ENCODE measurements at regions not wholly inside any gene's neighbourhood (a gene's known extent, or its start where the extent isn't known, plus 50 kb on each side); places are given as distances from the start of the nearest gene placed in this dataset.

GRCh38 chr7:41466760-41467384 lies 236.0 kb downstream of the INHBA start:
- ATAC-seq (no peak), DNase-seq (ENCODE audit: low spot score in 2 of 2) (no peak)
- Mint-ChIP-seq H3K27ac (no peak overlapping the region), H3K9me3 (peaks cover 7 to 17% of the 10 kb centered on the region in 2 donors), H3K36me3 (peaks cover 0 to 5% of the 10 kb centered on the region in 2 donors)

GRCh38 chr7:41465571-41465970 lies 237.3 kb downstream of the INHBA start:
- no peak overlapping the region for H3K27ac Mint-ChIP-seq
- peaks cover 0 to 5% of the 10 kb centered on the region in 2 donors for H3K36me3 Mint-ChIP-seq
- peaks cover 7 to 13% of the 10 kb centered on the region in 2 donors for H3K9me3 Mint-ChIP-seq

GRCh38 chr7:41463770-41464470 lies 239.0 kb downstream of the INHBA start:
- ATAC-seq (no peak), DNase-seq (ENCODE audit: low spot score in 2 of 2) (no peak)

More at GRCh38 chr7:41465571-41465970, 237.3 kb downstream of the INHBA start:
- DNase-seq (ENCODE audit: low spot score in 2 of 2): no peak
- ATAC-seq: no peak

GRCh38 chr7:41459623-41460261 lies 243.1 kb downstream of the INHBA start:
- no peak for DNase-seq (ENCODE audit: low spot score in 2 of 2)
- no peak for ATAC-seq
- Mint-ChIP-seq H3K27ac (no peak overlapping the region), H3K36me3 (no peaks in the 10 kb centered on the region), H3K9me3 (peaks cover 7 to 9% of the 10 kb centered on the region in 2 donors)

More at GRCh38 chr7:41463770-41464470, 239.0 kb downstream of the INHBA start:
- Mint-ChIP-seq H3K27ac (no peak overlapping the region), H3K9me3 (peaks cover 7 to 13% of the 10 kb centered on the region in 2 donors), H3K36me3 (peaks cover 0 to 5% of the 10 kb centered on the region in 2 donors)

GRCh38 chr7:41459183-41459582 lies 243.7 kb downstream of the INHBA start:
- Mint-ChIP-seq H3K9me3 (peaks cover 7 to 9% of the 10 kb centered on the region in 2 donors), H3K27ac (no peak overlapping the region), H3K36me3 (no peaks in the 10 kb centered on the region)
- DNase-seq (ENCODE audit: low spot score in 2 of 2) (no peak), ATAC-seq (no peak)

GRCh38 chr7:41457832-41458437 lies 245.0 kb downstream of the INHBA start:
- DNase-seq (ENCODE audit: low spot score in 2 of 2) (no peak), ATAC-seq (no peak)
- no peaks in the 10 kb centered on the region for H3K36me3 Mint-ChIP-seq
- peaks cover 9 to 10% of the 10 kb centered on the region in 2 donors for H3K9me3 Mint-ChIP-seq
- H3K27ac Mint-ChIP-seq: no peak overlapping the region

- no peaks in the 10 kb centered on the region for H3K36me3 Mint-ChIP-seq
- ATAC-seq: no peak
- no peak overlapping the region for H3K27ac Mint-ChIP-seq
- peaks cover 0 to 7% of the 10 kb centered on the region in 2 donors for H3K9me3 Mint-ChIP-seq
- DNase-seq (ENCODE audit: low spot score in 2 of 2): no peak
Observed at GRCh38 chr7:41451826-41452225, 251.1 kb downstream of the INHBA start.

GRCh38 chr7:41449694-41450093 lies 253.2 kb downstream of the INHBA start:
- DNase-seq (ENCODE audit: low spot score in 2 of 2) (no peak), ATAC-seq (no peak)
- no peaks in the 10 kb centered on the region for H3K36me3 Mint-ChIP-seq
- H3K27ac Mint-ChIP-seq: no peak overlapping the region
- H3K9me3 Mint-ChIP-seq: peaks cover 0 to 7% of the 10 kb centered on the region in 2 donors

- no peaks in the 10 kb centered on the region for H3K36me3 Mint-ChIP-seq
- DNase-seq (ENCODE audit: low spot score in 2 of 2) (no peak), ATAC-seq (no peak)
- H3K27ac Mint-ChIP-seq: no peak overlapping the region
- H3K9me3 Mint-ChIP-seq: peaks cover 0 to 7% of the 10 kb centered on the region in 2 donors
Observed at GRCh38 chr7:41449286-41449685, 253.6 kb downstream of the INHBA start.

- DNase-seq (ENCODE audit: low spot score in 2 of 2) (no peak), ATAC-seq (no peak)
- Mint-ChIP-seq H3K27ac (no peak overlapping the region), H3K36me3 (no peaks in the 10 kb centered on the region), H3K9me3 (peaks cover 0 to 5% of the 10 kb centered on the region in 2 donors)
Observed at GRCh38 chr7:41448104-41448503, 254.8 kb downstream of the INHBA start.

GRCh38 chr7:41447450-41448042 lies 255.3 kb downstream of the INHBA start:
- H3K27ac Mint-ChIP-seq: no peak overlapping the region
- peaks cover 0 to 8% of the 10 kb centered on the region in 2 donors for H3K9me3 Mint-ChIP-seq
- ATAC-seq: no peak
- no peak for DNase-seq (ENCODE audit: low spot score in 2 of 2)
- no peaks in the 10 kb centered on the region for H3K36me3 Mint-ChIP-seq

- H3K27ac Mint-ChIP-seq: no peak overlapping the region
- ATAC-seq: no peak
- no peak for DNase-seq (ENCODE audit: low spot score in 2 of 2)
- no peaks in the 10 kb centered on the region for H3K36me3 Mint-ChIP-seq
- H3K9me3 Mint-ChIP-seq: peaks cover 0 to 13% of the 10 kb centered on the region in 2 donors
Observed at GRCh38 chr7:41446606-41447449, 256.1 kb downstream of the INHBA start.

- Mint-ChIP-seq H3K36me3 (no peaks in the 10 kb centered on the region), H3K27ac (no peak overlapping the region)
- DNase-seq (ENCODE audit: low spot score in 2 of 2): no peak
Observed at GRCh38 chr7:41445946-41446345, 256.9 kb downstream of the INHBA start.

GRCh38 chr7:41445432-41445831 lies 257.5 kb downstream of the INHBA start:
- DNase-seq (ENCODE audit: low spot score in 2 of 2) (no peak), ATAC-seq (no peak)
- Mint-ChIP-seq H3K27ac (peak overlapping the region in 1 of 2 donors; percentile 2), H3K9me3 (peaks cover 5 to 18% of the 10 kb centered on the region in 2 donors), H3K36me3 (no peaks in the 10 kb centered on the region)

More at GRCh38 chr7:41445946-41446345, 256.9 kb downstream of the INHBA start:
- no peak for ATAC-seq
- peaks cover 2 to 16% of the 10 kb centered on the region in 2 donors for H3K9me3 Mint-ChIP-seq

- Mint-ChIP-seq H3K9me3 (peaks cover 23% of the 10 kb centered on the region in 2 donors), H3K27ac (no peak overlapping the region), H3K36me3 (peaks cover 0 to 6% of the 10 kb centered on the region in 2 donors)
- no peak for ATAC-seq
- no peak for DNase-seq (ENCODE audit: low spot score in 2 of 2)
Observed at GRCh38 chr7:41439515-41439879, 263.4 kb downstream of the INHBA start.
